ENCODE measurements at regions not wholly inside any gene's neighbourhood (a gene's known extent, or its start where the extent isn't known, plus 50 kb on each side); places are given as distances from the start of the nearest gene placed in this dataset.

DNA sequence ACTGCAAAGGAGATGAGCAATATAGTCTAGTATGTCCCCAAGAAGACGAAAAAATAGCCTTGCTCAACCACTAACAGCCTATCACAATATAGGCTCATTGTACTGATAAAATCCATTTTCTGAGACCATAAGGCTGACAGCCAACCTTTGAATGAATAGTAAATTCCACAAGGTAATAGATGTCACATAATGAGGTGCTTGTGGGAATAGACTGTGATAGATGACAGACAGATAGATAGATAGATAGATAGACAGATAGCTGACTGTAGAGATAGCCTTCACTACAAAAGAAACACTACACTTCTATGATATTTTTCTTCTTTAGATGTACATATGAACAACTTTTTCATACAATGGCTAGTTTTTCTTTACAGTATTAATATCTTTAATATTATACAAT lies 760.3 kb upstream of the NRSN1 start:
- Mint-ChIP-seq H3K4me1 (ENCODE audit: low read depth) (no peaks in the 10 kb centered on the region), H3K4me3 (no peak overlapping the region), H3K27ac (no peak overlapping the region), H3K27me3 (ENCODE audit: low read depth) (no peaks in the 10 kb centered on the region), H3K36me3 (ENCODE audit: low read depth) (no peaks in the 10 kb centered on the region), H3K9me3 (peaks cover 9% of the 10 kb centered on the region)

DNA sequence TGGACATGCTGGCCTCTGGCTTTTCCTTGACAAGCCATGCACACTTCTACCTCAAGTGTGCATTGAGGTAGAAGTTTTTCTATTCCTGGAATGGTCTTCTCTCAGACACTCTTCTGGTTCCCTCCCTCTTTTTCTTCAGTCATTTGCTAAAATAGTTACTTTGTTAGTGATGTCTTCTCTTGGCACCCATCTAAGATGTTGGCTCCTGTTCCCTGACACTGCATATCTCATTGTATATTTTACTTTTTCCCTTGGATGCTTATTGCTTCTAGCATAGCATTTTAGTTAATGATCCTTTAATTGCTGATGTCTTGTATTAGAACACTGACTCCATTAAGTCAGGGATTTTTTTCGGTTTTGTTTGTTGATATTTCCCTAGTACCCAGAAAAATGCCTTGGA lies 758.7 kb upstream of the NRSN1 start:
- H3K36me3 Mint-ChIP-seq (ENCODE audit: low read depth): no peaks in the 10 kb centered on the region
- no peaks in the 10 kb centered on the region for H3K4me1 Mint-ChIP-seq (ENCODE audit: low read depth)
- peaks cover 9% of the 10 kb centered on the region for H3K9me3 Mint-ChIP-seq
- no peak overlapping the region for H3K4me3 Mint-ChIP-seq
- H3K27ac Mint-ChIP-seq: no peak overlapping the region
- H3K27me3 Mint-ChIP-seq (ENCODE audit: low read depth): no peaks in the 10 kb centered on the region

DNA sequence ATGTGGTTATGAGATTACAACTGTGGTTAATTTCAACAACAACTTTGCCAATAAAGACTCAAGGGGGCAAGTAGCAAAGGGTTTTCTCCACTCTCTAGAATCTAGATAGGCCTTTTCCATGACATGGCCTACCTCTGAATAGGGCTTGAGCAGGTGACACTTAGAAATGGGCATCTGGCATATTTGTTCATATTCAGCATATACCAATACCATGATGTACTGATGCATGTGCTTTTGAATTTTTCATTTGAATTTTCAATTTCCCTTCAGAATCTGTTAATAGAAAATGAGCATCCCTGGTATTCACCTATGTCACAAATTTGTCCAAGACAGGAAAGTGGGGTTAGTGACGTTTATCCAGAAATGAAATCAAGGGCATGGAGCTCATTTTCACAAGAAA lies 757.5 kb upstream of the NRSN1 start:
- Mint-ChIP-seq H3K9me3 (peaks cover 9% of the 10 kb centered on the region), H3K4me3 (no peak overlapping the region), H3K27me3 (ENCODE audit: low read depth) (no peaks in the 10 kb centered on the region), H3K27ac (no peak overlapping the region), H3K36me3 (ENCODE audit: low read depth) (no peaks in the 10 kb centered on the region), H3K4me1 (ENCODE audit: low read depth) (no peaks in the 10 kb centered on the region)

DNA sequence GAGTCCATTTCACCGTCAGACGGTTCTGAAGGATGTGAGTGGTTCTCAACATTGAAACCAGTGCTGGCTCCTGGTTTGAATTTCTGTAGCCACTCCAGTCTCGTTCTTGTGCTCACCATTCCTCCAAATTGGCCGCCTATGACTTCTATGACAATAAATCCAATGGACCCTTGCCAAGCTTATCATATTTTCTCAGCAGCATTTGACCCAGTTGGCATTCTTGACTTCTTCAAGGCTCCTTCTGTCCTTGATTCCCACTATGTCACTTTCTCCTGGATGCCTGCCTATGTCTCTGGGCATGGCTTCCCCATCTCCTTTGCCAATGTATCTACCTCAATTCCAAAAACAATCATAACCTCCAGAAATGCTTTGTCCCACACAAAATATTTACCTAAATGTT lies 756.0 kb upstream of the NRSN1 start:
- Mint-ChIP-seq H3K27me3 (ENCODE audit: low read depth) (no peaks in the 10 kb centered on the region), H3K9me3 (peaks cover 9% of the 10 kb centered on the region)

DNA sequence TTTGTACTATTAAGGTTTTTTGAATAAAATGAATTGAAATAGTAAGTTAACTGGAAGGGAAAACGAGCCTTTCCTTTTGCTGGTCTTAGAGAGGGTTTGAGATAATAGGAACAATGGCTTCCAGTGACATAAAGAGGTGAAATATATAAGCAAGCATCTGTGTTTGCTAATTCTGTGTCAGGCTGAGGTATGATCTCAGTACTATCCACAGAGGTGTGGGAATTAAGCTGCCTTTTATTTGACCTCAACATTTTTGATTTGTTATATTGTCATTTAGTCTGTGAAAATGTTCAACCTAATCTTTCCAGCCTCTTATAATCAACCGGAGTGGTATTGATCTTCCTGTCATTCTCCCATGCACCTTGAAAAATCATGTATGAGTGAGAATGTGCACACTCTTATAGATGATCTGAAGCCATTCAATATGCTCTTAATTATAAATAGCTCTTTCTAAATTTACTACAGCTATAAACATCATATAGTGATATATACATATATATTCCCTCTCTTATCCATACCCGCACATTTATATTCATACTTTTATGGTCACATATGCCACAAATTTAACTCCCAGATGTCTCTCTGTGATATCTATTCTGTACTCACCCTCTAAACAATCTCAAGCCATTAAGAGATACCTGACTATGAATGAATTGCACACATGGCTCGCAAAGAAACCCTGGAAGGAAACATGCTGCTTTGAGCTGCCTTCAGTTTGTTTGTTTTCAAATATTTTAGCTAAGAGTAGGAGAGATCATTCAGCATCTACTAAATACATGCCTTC lies 754.7 kb upstream of the NRSN1 start:
- Mint-ChIP-seq H3K9me3 (peaks cover 5% of the 10 kb centered on the region), H3K4me1 (ENCODE audit: low read depth) (no peaks in the 10 kb centered on the region), H3K27me3 (ENCODE audit: low read depth) (no peaks in the 10 kb centered on the region), H3K4me3 (no peak overlapping the region), H3K36me3 (ENCODE audit: low read depth) (no peaks in the 10 kb centered on the region), H3K27ac (no peak overlapping the region)

More for the DNA sequence above, 756.0 kb upstream of the NRSN1 start:
- no peaks in the 10 kb centered on the region for H3K4me1 Mint-ChIP-seq (ENCODE audit: low read depth)
- H3K27ac Mint-ChIP-seq: no peak overlapping the region
- no peak overlapping the region for H3K4me3 Mint-ChIP-seq
- H3K36me3 Mint-ChIP-seq (ENCODE audit: low read depth): no peaks in the 10 kb centered on the region

DNA sequence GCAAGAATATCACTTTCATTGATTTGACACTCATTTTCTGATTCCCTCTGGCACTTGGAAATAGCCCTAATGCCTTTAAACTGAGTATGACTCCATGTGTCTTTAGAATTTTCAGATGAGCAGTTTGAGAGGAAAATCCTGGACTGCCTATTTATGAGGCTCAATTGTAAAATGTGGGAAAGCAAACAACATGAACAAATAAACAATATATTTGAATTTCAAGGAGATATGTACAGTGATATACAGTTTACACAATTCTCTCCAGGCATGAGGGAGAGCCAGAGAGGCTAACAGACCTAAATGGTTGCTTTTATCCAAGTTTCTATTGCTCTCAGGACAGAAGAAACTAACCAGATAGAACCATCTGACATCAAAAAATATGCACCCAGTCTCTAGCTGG lies 748.2 kb upstream of the NRSN1 start:
- no peaks in the 10 kb centered on the region for H3K27me3 Mint-ChIP-seq (ENCODE audit: low read depth)
- H3K27ac Mint-ChIP-seq: no peak overlapping the region
- no peaks in the 10 kb centered on the region for H3K36me3 Mint-ChIP-seq (ENCODE audit: low read depth)

DNA sequence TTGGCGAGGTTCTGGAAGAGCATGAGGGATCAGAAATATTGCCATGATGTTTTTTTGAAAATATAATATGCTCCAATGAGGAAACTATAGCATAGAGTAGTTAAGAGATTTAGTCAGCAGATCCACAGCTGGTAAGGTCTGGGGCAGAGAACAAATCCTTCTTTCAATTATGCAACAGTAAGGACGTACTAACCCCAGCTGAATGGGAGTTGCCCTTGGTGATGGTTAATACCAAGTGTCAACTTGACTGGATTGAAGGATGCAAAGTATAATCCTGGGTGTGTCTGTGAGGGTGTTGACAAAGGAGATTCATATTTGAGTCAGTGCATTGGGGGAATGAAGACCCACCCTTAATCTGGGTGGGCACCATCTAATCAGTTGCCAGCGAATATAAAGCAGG lies 745.5 kb upstream of the NRSN1 start:
- Mint-ChIP-seq H3K4me1 (ENCODE audit: low read depth) (no peaks in the 10 kb centered on the region), H3K9me3 (no peaks in the 10 kb centered on the region), H3K27me3 (ENCODE audit: low read depth) (no peaks in the 10 kb centered on the region), H3K4me3 (no peak overlapping the region), H3K36me3 (ENCODE audit: low read depth) (no peaks in the 10 kb centered on the region), H3K27ac (no peak overlapping the region)

More for the DNA sequence above, 748.2 kb upstream of the NRSN1 start:
- Mint-ChIP-seq H3K9me3 (no peaks in the 10 kb centered on the region), H3K4me1 (ENCODE audit: low read depth) (no peaks in the 10 kb centered on the region), H3K4me3 (no peak overlapping the region)

DNA sequence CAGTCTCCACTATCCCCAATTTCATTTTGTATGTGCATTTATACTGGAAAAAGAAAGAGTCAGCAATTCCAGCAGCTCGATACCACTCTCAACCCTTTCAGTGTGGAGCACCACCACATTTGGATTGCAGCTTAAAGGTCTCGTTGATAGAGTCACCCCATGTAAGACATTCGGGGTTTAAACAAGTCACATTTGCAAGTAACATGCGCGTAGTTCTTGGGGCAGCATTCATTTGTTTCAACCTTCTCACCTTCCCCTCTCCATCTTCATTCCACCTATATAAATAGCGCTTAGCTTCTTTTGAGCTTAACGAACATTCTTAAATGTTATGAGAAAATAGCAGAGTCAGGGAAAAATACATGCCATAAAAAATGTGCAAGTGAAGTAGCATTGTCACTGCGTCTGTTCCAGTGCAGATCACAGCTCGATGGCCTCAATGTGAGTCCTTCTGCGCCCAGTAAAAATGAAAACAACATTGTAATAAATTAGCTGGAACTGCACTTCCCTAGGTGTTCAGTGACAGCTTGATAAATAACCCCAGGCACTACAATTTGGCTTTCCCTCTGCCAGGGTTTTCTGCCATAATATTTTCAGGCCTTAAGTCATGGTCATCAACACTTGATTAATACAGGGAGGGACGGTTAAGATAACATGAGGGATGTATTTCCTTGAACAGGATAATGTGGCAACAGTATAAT lies 737.8 kb upstream of the NRSN1 start:
- Mint-ChIP-seq H3K4me3 (no peak overlapping the region), H3K27ac (no peak overlapping the region), H3K36me3 (ENCODE audit: low read depth) (no peaks in the 10 kb centered on the region), H3K4me1 (ENCODE audit: low read depth) (no peaks in the 10 kb centered on the region), H3K9me3 (no peaks in the 10 kb centered on the region), H3K27me3 (ENCODE audit: low read depth) (no peaks in the 10 kb centered on the region)

DNA sequence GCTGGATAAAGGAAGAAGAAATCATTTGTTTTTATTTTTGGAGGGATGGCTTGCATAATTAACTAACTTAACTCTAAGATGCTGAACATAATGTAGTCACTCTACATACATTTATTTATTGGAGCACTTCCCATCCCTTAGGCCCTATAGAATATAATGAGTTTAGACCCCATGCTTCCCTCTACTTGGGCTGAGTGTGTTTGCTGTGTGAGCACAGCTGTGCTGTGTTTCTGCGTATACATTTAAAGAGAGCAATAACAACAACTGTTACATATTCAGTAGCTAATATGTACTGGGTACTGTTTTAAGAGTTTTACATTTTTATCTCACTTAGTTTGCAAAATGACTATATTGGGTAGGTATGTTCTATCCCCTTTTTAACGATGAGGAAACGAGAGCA lies 736.6 kb upstream of the NRSN1 start:
- Mint-ChIP-seq H3K4me1 (ENCODE audit: low read depth) (no peaks in the 10 kb centered on the region), H3K27ac (no peak overlapping the region), H3K4me3 (no peak overlapping the region), H3K9me3 (no peaks in the 10 kb centered on the region), H3K36me3 (ENCODE audit: low read depth) (no peaks in the 10 kb centered on the region), H3K27me3 (ENCODE audit: low read depth) (no peaks in the 10 kb centered on the region)

DNA sequence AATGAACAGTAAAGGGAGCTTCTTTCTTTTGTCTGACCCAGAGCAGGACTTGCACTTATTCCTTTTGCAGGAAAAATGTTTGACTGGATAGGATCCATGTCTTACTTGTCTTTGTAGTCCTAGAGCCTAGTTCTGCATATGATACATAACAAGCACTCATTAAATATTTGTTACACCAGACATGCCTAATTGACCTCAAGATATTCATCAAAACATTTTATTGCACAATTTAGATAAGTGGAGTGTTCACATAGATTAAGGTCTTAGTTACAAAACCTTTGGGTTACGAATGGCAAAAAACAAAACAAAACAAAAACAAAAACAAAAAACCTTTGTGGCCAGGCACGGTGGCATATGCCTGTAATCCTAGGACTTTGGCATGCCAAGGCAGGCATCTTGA lies 735.8 kb upstream of the NRSN1 start:
- Mint-ChIP-seq H3K36me3 (ENCODE audit: low read depth) (no peaks in the 10 kb centered on the region), H3K27ac (no peak overlapping the region)

DNA sequence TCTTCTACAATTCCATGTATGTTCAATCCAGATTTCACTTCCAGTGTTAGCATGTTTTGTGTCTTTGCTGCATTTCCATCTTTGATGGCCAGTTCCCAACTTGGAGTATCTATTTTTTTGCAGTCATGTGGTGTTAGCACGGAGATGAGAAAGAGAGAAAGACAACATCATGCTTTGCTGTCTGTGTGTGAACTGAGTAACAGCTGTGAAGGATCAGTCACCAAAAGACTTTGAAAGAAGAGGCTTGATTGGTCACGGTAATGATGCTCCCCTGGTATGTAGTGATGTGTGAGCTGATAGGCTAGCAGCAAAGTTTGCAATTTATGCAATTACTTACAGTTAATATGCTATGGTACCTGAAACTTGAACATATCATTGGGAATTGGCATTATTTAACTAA lies 731.3 kb upstream of the NRSN1 start:
- Mint-ChIP-seq H3K27me3 (ENCODE audit: low read depth) (no peaks in the 10 kb centered on the region), H3K4me1 (ENCODE audit: low read depth) (no peaks in the 10 kb centered on the region), H3K4me3 (no peak overlapping the region), H3K27ac (no peak overlapping the region), H3K9me3 (no peaks in the 10 kb centered on the region), H3K36me3 (ENCODE audit: low read depth) (no peaks in the 10 kb centered on the region)

More for the DNA sequence above, 735.8 kb upstream of the NRSN1 start:
- no peak overlapping the region for H3K4me3 Mint-ChIP-seq
- H3K9me3 Mint-ChIP-seq: no peaks in the 10 kb centered on the region
- no peaks in the 10 kb centered on the region for H3K27me3 Mint-ChIP-seq (ENCODE audit: low read depth)
- H3K4me1 Mint-ChIP-seq (ENCODE audit: low read depth): no peaks in the 10 kb centered on the region

DNA sequence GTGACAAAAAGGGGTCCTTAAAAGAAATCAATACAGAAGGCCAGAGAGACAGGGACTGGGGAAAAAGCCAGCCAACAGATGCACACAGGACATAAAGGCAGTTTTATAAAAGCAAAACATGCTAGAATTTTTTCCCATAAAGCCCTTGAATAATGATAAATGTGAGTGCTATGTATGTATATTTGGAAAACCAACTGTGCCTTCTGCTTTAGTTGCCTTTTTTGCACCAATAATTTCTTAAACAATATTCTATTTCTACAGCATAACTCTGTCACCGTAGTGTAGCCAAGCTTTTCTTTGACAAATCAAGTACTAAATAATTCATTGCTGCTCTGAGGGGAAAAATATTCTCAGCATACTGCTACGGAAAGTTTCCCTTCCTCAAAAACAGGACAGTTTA lies 730.6 kb upstream of the NRSN1 start:
- no peaks in the 10 kb centered on the region for H3K27me3 Mint-ChIP-seq (ENCODE audit: low read depth)
- no peaks in the 10 kb centered on the region for H3K36me3 Mint-ChIP-seq (ENCODE audit: low read depth)

DNA sequence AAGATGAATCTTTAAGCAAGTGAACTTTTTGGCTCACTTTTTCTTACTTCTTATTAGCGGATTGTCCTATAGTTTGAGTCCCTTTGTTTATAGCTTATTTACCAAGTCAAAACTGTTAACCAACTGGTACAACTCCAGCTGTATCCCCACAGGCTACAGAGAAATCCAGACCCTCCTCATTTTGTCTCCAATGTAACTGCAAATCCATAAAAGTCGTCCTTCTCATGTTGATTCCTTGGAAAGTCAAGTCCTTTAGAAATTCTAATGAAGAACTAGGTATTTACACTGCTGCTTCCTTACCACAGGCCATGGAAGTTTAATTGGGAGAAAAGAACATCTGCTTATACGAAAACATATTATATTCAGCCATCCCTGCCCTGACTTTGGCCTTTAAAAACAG lies 729.1 kb upstream of the NRSN1 start:
- no peak overlapping the region for H3K27ac Mint-ChIP-seq
- H3K9me3 Mint-ChIP-seq: no peaks in the 10 kb centered on the region
- H3K27me3 Mint-ChIP-seq (ENCODE audit: low read depth): no peaks in the 10 kb centered on the region
- H3K4me3 Mint-ChIP-seq: no peak overlapping the region
- no peaks in the 10 kb centered on the region for H3K4me1 Mint-ChIP-seq (ENCODE audit: low read depth)
- no peaks in the 10 kb centered on the region for H3K36me3 Mint-ChIP-seq (ENCODE audit: low read depth)

More for the DNA sequence above, 730.6 kb upstream of the NRSN1 start:
- Mint-ChIP-seq H3K4me3 (no peak overlapping the region), H3K4me1 (ENCODE audit: low read depth) (no peaks in the 10 kb centered on the region), H3K9me3 (no peaks in the 10 kb centered on the region), H3K27ac (no peak overlapping the region)

DNA sequence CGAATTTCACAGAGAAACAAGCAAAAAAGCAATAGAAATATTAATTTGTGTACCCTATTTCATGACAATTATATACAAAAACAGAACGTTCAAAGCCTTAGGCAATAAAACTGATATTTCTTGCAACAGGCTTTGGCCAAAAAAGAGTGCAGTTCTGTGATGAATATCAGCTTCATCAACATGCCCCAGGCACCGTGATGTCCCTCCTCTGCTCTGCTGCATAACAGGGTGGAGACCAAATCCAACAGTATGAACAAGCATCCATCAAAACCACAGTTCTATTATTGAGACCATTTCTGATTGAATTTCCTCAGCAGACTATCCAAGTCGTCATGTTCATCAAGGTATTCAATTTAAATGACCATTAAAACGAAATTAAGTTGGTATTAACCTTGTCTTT lies 722.6 kb upstream of the NRSN1 start:
- Mint-ChIP-seq H3K27ac (no peak overlapping the region), H3K9me3 (no peaks in the 10 kb centered on the region), H3K4me3 (no peak overlapping the region), H3K27me3 (ENCODE audit: low read depth) (no peaks in the 10 kb centered on the region), H3K36me3 (ENCODE audit: low read depth) (no peaks in the 10 kb centered on the region), H3K4me1 (ENCODE audit: low read depth) (no peaks in the 10 kb centered on the region)

DNA sequence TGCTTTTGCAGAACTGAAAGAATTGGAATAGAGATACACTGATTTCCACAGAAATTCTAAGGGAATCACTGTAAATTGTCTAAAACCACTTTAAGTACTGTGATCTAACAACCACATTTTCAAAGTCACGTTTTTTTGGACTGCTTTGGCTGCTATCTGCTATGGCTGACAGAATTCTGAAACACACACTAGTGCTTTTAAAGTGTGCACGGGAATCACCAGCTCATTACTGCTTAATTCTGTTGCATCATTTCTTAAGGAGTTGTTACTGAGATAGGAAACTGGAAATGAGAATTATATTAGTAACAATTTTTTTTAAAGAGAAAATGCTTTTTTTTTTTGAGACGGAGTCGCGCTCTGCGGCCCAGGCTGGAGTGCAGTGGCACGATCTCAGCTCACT lies 716.5 kb upstream of the NRSN1 start:
- Mint-ChIP-seq H3K27me3 (ENCODE audit: low read depth) (no peaks in the 10 kb centered on the region), H3K9me3 (no peaks in the 10 kb centered on the region), H3K36me3 (ENCODE audit: low read depth) (no peaks in the 10 kb centered on the region), H3K4me3 (no peak overlapping the region), H3K4me1 (ENCODE audit: low read depth) (no peaks in the 10 kb centered on the region), H3K27ac (no peak overlapping the region)
